ENCODE measurements at regions not wholly inside any gene's neighbourhood (a gene's known extent, or its start where the extent isn't known, plus 50 kb on each side); places are given as distances from the start of the nearest gene placed in this dataset.

DNA sequence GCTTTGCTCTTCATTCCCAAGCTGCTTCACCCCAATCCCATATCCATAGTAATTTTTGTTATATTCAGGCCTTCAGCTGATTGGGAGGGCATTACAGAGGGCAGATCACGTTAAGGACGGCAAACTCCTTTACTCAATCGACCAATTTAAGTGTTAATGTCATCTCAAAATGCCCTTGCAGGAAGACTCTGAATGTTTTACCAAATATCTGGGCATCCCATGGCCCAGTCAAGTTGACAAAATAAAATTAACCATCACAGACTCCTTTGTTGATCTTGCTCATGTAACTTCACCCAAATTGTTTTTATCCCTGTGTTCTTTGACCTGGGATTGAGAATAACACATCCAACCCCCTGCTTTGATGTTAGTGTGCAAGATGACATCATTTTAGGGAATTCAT lies 1018.3 kb upstream of the LCORL start:
- DNase-seq (ENCODE audit: low spot score): no peak
- TF ChIP-seq, protein P1, sequence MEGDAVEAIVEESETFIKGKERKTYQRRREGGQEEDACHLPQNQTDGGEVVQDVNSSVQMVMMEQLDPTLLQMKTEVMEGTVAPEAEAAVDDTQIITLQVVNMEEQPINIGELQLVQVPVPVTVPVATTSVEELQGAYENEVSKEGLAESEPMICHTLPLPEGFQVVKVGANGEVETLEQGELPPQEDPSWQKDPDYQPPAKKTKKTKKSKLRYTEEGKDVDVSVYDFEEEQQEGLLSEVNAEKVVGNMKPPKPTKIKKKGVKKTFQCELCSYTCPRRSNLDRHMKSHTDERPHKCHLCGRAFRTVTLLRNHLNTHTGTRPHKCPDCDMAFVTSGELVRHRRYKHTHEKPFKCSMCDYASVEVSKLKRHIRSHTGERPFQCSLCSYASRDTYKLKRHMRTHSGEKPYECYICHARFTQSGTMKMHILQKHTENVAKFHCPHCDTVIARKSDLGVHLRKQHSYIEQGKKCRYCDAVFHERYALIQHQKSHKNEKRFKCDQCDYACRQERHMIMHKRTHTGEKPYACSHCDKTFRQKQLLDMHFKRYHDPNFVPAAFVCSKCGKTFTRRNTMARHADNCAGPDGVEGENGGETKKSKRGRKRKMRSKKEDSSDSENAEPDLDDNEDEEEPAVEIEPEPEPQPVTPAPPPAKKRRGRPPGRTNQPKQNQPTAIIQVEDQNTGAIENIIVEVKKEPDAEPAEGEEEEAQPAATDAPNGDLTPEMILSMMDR (IDR thresholded peaks at IDR 0.05; ENCODE audit: extremely low read depth, missing control alignments): no peak

DNA sequence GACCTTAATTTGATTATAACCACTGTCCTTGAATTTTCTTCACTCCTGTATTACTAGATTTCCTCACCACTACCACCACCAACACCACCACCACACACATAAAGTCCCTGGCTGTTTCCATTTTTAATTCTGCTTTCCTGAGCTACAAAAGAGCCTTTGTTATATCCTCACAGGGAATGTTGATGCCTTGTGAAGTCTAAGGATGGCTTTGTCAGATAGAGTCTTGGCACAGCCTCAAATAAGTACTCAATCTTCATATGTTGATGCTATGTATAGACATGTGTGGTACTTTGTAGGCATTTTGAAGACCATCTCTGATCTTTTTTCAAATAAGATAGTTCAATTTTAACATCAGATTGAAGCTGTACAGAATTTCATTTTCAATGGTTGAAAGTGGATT lies 1016.7 kb upstream of the LCORL start:
- DNase-seq (ENCODE audit: low spot score): no peak
- TF ChIP-seq, protein P1 (IDR thresholded peaks at IDR 0.05; ENCODE audit: extremely low read depth, missing control alignments): no peak

DNA sequence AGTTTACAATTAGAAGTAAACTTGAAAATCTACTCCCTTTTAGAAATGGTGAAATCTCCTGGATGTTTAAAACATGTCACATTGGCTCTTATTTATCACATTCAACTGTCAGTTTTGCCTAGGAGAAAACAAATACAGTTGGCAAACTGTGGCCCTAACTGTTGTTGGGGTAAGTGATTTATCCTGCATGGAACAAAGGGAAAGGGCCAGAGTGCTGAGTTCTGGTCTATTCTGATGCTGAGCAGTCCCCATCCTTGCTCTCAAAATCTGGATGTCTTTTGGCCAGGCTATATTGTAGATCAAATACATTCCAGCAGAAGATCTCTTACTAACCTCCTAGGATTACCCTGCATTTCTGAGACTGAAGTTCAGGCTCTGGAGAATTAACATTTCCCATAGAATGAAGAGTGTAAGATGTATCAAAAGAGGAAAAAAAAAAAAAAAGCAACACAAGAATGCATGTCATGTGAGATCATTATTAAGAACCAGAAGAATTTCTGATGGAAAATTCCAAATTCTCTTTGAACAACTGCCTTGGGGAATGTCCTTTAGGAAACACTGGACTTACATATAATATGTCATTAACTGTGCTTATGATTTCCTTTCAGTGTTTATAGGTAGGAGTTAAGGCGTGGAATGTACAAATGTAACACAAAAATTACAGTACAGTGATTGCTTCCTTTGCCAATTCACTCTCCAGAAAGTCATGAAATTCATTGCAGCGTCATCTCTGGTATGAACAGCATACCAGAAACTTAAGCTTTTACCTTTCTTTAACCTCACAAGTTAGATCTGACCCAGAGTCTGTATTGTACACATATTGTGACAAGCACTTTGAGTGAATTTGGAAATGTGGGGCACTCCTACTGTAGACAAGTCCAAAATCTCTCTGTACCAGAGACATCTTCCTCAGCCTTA lies 1012.5 kb upstream of the LCORL start:
- DNase-seq (ENCODE audit: low spot score): no peak
- TF ChIP-seq, protein P1 (IDR thresholded peaks at IDR 0.05; ENCODE audit: extremely low read depth, missing control alignments): no peak

DNA sequence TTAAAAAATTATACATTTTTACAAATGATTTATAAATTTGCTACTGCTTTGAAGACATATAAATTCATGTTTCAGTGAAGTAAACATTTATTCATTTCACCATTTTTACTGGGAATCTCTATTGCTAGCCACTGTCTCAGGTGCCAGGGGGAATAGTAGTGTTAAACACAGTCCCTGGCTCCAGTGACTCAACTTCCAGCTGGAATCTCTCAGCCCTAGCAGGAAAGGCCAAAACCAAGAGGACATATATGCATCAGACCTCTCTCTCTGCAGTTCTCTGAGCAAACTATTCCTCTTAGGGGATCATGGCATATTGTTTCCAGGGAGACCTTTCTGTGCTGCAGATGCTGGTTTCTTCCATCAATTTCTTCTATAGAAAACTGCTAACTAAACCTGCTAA lies 1009.0 kb upstream of the LCORL start:
- no peak for DNase-seq (ENCODE audit: low spot score)

DNA sequence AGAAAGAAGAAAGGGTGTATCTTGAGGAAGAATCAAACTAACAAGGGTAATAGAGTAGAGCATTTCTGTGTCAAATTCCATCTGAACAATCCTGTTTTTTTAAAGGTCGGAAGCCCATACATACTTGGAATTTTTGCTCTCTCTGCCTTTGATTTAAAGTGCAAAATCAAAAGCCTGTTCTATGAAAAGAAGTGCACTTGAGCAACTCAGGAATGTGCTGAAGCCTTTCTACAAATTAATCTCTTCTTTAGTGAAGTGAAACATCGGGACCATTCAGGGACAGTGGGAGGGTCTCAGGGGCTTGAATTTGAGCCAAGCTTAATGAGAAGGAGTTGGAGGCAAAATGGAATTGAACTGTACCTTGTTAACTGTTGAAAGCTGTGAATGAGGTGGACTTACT lies 1008.5 kb upstream of the LCORL start:
- TF ChIP-seq, protein P1 (IDR thresholded peaks at IDR 0.05; ENCODE audit: extremely low read depth, missing control alignments): no peak
- no peak for DNase-seq (ENCODE audit: low spot score)

More for the DNA sequence above, 1009.0 kb upstream of the LCORL start:
- TF ChIP-seq, protein P1 (IDR thresholded peaks at IDR 0.05; ENCODE audit: extremely low read depth, missing control alignments): no peak

DNA sequence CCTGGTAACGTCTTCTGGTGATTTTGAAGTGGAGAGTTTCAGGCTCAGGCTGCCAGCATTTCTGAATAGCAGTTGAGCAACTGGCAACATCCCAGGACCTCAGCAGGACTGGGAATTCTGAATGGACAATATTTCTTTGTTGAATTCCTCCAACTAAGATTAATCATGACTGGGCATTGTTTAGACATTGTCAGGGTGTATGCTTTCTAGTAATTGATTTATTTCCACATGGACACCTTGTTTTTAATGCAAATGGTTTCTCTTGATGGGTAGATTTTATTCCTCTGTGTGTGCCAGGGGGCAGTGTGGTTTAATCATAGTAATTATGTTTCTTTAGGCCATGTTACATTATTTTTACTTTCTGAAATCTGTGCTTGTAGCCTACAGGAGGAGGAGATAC lies 1004.7 kb upstream of the LCORL start:
- DNase-seq (ENCODE audit: low spot score): no peak
- TF ChIP-seq, protein P1 (IDR thresholded peaks at IDR 0.05; ENCODE audit: extremely low read depth, missing control alignments): no peak

DNA sequence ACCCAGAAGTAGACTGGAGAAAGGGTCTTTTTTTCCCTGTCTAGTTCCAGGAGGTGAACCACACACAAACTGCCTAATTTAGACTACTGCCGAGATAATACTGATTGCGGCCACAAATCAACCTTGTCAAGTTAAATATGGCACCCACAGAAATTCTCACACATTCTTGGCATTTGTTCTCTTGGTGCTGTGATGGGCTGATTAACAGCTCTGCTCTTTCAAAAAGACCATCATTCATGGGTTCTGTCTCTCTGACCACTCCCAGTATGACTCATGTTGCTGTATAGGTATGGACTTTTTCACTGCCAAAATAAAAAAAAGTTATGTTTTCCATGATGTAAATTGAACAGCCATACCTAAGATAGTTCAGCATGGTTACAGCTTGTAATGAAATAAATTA lies 1003.5 kb upstream of the LCORL start:
- TF ChIP-seq, protein P1 (IDR thresholded peaks at IDR 0.05; ENCODE audit: extremely low read depth, missing control alignments): no peak
- DNase-seq (ENCODE audit: low spot score): no peak
